LNCAP (cell line): ENCODE measurements at regions not wholly inside any gene's neighbourhood (a gene's known extent, or its start where the extent isn't known, plus 50 kb on each side); places are given as distances from the start of the nearest gene placed in this dataset.

ENCODE experiments used
- CTCF ChIP-seq: fragments of 450-650 bp; IDR thresholded peaks from 2 replicates; pipeline ENCODE4 v1.5.1; 2017; ENCODE audit warnings: mild to moderate bottlenecking

- TF ChIP-seq CTCF, result no peak
Observed at GRCh38 chr1:193771596-193771995, 585.2 kb upstream of the B3GALT2 start.

GRCh38 chr1:193769651-193770050, 583.2 kb upstream of the B3GALT2 start:
- no peak for TF ChIP-seq CTCF

- no peak for TF ChIP-seq CTCF
Observed at GRCh38 chr1:193767886-193768285, 581.5 kb upstream of the B3GALT2 start.

- TF ChIP-seq CTCF, result no peak
Observed at GRCh38 chr1:193766329-193766728, 579.9 kb upstream of the B3GALT2 start.

- no peak for TF ChIP-seq CTCF
Observed at GRCh38 chr1:193763266-193763665, 576.9 kb upstream of the B3GALT2 start.

GRCh38 chr1:193762236-193762635, 575.8 kb upstream of the B3GALT2 start:
- TF ChIP-seq CTCF, result no peak

GRCh38 chr1:193755441-193755840, 569.0 kb upstream of the B3GALT2 start:
- TF ChIP-seq CTCF, result peak; percentile 14; the same call in 1 of the 2 replicates

- peak; percentile 50 for TF ChIP-seq CTCF
Observed at GRCh38 chr1:193754732-193755427, 568.5 kb upstream of the B3GALT2 start.
